GM23338 (cell line): ENCODE measurements at regions not wholly inside any gene's neighbourhood (a gene's known extent, or its start where the extent isn't known, plus 50 kb on each side); places are given as distances from the start of the nearest gene placed in this dataset.

Source experiments
- ATAC-seq: fragments of 200-7000 bp; cut with Tn5 transposase; 3 replicates; pipeline ENCODE4 v1.9.1; 2020
- DNase-seq: peaks from one replicate; pipeline ENCODE4 v3.0.0-alpha.2; 2015; ENCODE audit warnings: low spot score
- H2AFZ ChIP-seq: fragments of 200-600 bp; sonication (generic); 2 replicates; pipeline ENCODE4 v1.8.0; 2016; ENCODE audit warnings: antibody characterized with exemption, mild to moderate bottlenecking, moderate library complexity
- H3F3A ChIP-seq: fragments of 200-600 bp; sonication (generic); replicated peaks from 2 replicates; pipeline ENCODE4 v1.8.0; 2017; ENCODE audit warnings: antibody characterized with exemption, mixed run types, low read depth
- H3K27ac ChIP-seq: fragments of 200-600 bp; sonication (generic); 2 replicates; pipeline ENCODE4 v1.6.1; 2016; ENCODE audit warnings: low read depth
- H3K27me3 ChIP-seq: fragments of 200-600 bp; sonication (generic); 2 replicates; pipeline ENCODE4 v1.8.0; 2016; ENCODE audit warnings: mild to moderate bottlenecking, mixed run types, moderate library complexity; ENCODE audit not compliant: insufficient read depth
- H3K36me3 ChIP-seq: fragments of 200-600 bp; sonication (generic); 2 replicates; pipeline ENCODE4 v1.8.0; 2016; ENCODE audit warnings: mild to moderate bottlenecking; ENCODE audit not compliant: insufficient read depth
- H3K4me1 ChIP-seq: fragments of 200-600 bp; sonication (generic); 2 replicates; pipeline ENCODE4 v1.8.0; 2016; ENCODE audit warnings: mild to moderate bottlenecking, moderate library complexity; ENCODE audit not compliant: insufficient read depth
- H3K4me2 ChIP-seq: fragments of 200-600 bp; sonication (generic); 2 replicates; pipeline ENCODE4 v1.7.1; 2017; ENCODE audit warnings: mixed run types
- H3K4me3 ChIP-seq: fragments of 200-600 bp; sonication (generic); 2 replicates; pipeline ENCODE4 v1.6.1; 2016; ENCODE audit warnings: mixed run types
- H3K79me2 ChIP-seq: fragments of 200-600 bp; sonication (generic); replicated peaks from 2 replicates; pipeline ENCODE4 v1.8.0; 2017; ENCODE audit warnings: mild to moderate bottlenecking; ENCODE audit not compliant: insufficient read depth
- H3K9me2 ChIP-seq: fragments of 200-600 bp; sonication (generic); 2 replicates; pipeline ENCODE4 v1.8.0; 2017; ENCODE audit not compliant: insufficient read depth
- H4K20me1 ChIP-seq: fragments of 200-600 bp; sonication (generic); replicated peaks from 2 replicates; pipeline ENCODE4 v1.8.0; 2017; ENCODE audit warnings: mild to moderate bottlenecking; ENCODE audit not compliant: insufficient read depth
- H3K27ac Mint-ChIP-seq: 2 replicates; pipeline ENCODE4 v1.8.0; 2020; ENCODE audit warnings: inconsistent platforms, mild to moderate bottlenecking, moderate library complexity, mixed read lengths
- H3K27me3 Mint-ChIP-seq: 3 replicates; pipeline ENCODE4 v1.8.0; 2022; ENCODE audit warnings: low read depth, mild to moderate bottlenecking, moderate library complexity, mixed read lengths, inconsistent platforms; ENCODE audit not compliant: insufficient read depth, poor library complexity
- H3K36me3 Mint-ChIP-seq: 3 replicates; pipeline ENCODE4 v1.8.0; 2021; ENCODE audit warnings: low read depth, mild to moderate bottlenecking, inconsistent platforms, moderate library complexity, mixed read lengths
- H3K4me1 Mint-ChIP-seq: 3 replicates; pipeline ENCODE4 v1.8.0; 2020; ENCODE audit warnings: mild to moderate bottlenecking, inconsistent platforms, mixed read lengths
- H3K4me3 Mint-ChIP-seq: 3 replicates; pipeline ENCODE4 v1.8.0; 2021; ENCODE audit warnings: moderate library complexity, mild to moderate bottlenecking, inconsistent platforms, mixed read lengths
- H3K9me3 Mint-ChIP-seq: 3 replicates; pipeline ENCODE4 v1.8.0; 2020; ENCODE audit warnings: moderate library complexity, mild to moderate bottlenecking, inconsistent platforms, mixed read lengths
- CREB1 ChIP-seq: fragments of 250-450 bp; sonication (Bioruptor Pico); IDR thresholded peaks from 2 replicates; pipeline ENCODE4 v1.5.0; 2020; ENCODE audit warnings: low read depth, mild to moderate bottlenecking, moderate library complexity
- EZH2 ChIP-seq: fragments of 200-600 bp; sonication (generic); IDR thresholded peaks from one replicate; pipeline ENCODE4 v1.8.0; 2017; ENCODE audit warnings: antibody characterized with exemption, mild to moderate bottlenecking, low read depth; ENCODE audit not compliant: unreplicated experiment
- EZH2phosphoT487 ChIP-seq: fragments of 200-600 bp; sonication (generic); IDR thresholded peaks from one replicate; pipeline ENCODE4 v1.8.1; 2018; ENCODE audit warnings: antibody characterized with exemption; ENCODE audit not compliant: unreplicated experiment
- JUNB ChIP-seq: IDR thresholded peaks from one replicate; pipeline ENCODE4 v1.6.1; 2016; ENCODE audit warnings: antibody characterized with exemption; ENCODE audit not compliant: unreplicated experiment
- NANOG ChIP-seq: IDR thresholded peaks from 2 replicates; pipeline ENCODE4 v1.6.1; 2016; ENCODE audit warnings: antibody characterized with exemption, borderline replicate concordance
- POLR2AphosphoS5 ChIP-seq: IDR thresholded peaks from 2 replicates; pipeline ENCODE4 v1.6.1; 2016; ENCODE audit warnings: antibody characterized with exemption, low read depth
- STAT1 ChIP-seq: IDR thresholded peaks from one replicate; pipeline ENCODE4 v1.6.1; 2016; ENCODE audit warnings: antibody characterized with exemption; ENCODE audit not compliant: unreplicated experiment
- ZNF114 ChIP-seq: fragments of 250-450 bp; sonication (Bioruptor Pico); IDR thresholded peaks from 2 replicates; pipeline ENCODE4 v1.5.0; 2020; ENCODE audit warnings: mild to moderate bottlenecking, moderate library complexity
- ZNF331 ChIP-seq: fragments of 250-450 bp; sonication (Bioruptor Pico); IDR thresholded peaks from 2 replicates; pipeline ENCODE4 v1.5.0; 2020; ENCODE audit warnings: low read depth, mild to moderate bottlenecking, moderate library complexity
- TF ChIP-seq, protein P1 (sequence below), 2 experiments: fragments of 200-600 bp in 1 of 2; sonication (generic) in 1 of 2; conservative IDR thresholded peaks; 2 replicates each; pipeline versions ENCODE4 v1.5.1 to v1.6.1; 2016 to 2017; ENCODE audit warnings: antibody characterized with exemption in 2 of 2, low read depth in 2 of 2, mild to moderate bottlenecking in 2 of 2, moderate library complexity in 1 of 2
- TF ChIP-seq, protein P2 (sequence below): IDR thresholded peaks from 2 replicates; pipeline ENCODE4 v1.6.1; 2016; ENCODE audit warnings: antibody characterized with exemption
- TF ChIP-seq, protein P3 (sequence below): IDR thresholded peaks from one replicate; pipeline ENCODE4 v1.6.1; 2018; ENCODE audit warnings: antibody characterized with exemption; ENCODE audit not compliant: unreplicated experiment
- TF ChIP-seq, protein P4 (sequence below): fragments of 250-450 bp; sonication (Bioruptor Pico); IDR thresholded peaks from 2 replicates; pipeline ENCODE4 v1.5.0; 2020; ENCODE audit warnings: mild to moderate bottlenecking, moderate library complexity

DNA sequence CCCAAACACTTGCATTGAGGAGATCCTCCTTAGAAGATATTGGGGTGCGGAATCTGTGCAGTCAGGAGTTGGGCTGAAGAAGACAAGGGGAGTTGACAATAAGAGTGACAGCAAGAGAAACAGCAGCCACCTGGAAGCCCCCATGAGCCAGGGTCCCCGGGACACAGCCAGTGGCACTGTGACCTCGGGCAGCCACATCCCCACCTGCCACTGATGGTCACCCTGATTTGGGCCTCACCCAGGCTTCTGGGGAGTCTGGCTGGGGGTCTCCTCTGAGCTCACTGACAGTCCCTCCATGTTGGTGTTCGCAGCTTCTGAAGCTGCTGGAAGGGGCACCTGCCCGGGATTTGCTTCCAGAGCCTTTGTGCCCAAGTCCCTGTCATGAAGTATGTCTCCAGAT lies 123.5 kb downstream of the TTLL2 start:
- H3K4me1 ChIP-seq: peaks cover 20% of the 10 kb centered on the region
- DNase-seq (no peak), ATAC-seq (no peak)
- H3K9me2 ChIP-seq: peaks cover 10% of the 10 kb centered on the region
- no peak overlapping the region for H3K27ac ChIP-seq
- H3K27me3 ChIP-seq: no peaks in the 10 kb centered on the region
- H3F3A ChIP-seq: no peaks in the 10 kb centered on the region; the same call in 1 of the 2 replicates
- no peak overlapping the region for H2AFZ ChIP-seq
- peaks cover 6% of the 10 kb centered on the region for H3K27me3 Mint-ChIP-seq
- H3K4me3 ChIP-seq: no peak overlapping the region
- peaks cover 35% of the 10 kb centered on the region for H3K4me1 Mint-ChIP-seq
- H4K20me1 ChIP-seq: no peaks in the 10 kb centered on the region
- TF ChIP-seq EZH2phosphoT487 (no peak), JUNB (no peak), STAT1 (no peak), POLR2AphosphoS5 (no peak), NANOG (no peak), EZH2 (no peak), CREB1 (CRISPR knock-in tag) (no peak), ZNF114 (CRISPR knock-in tag) (no peak), ZNF331 (CRISPR knock-in tag) (no peak)
- TF ChIP-seq, protein P1, sequence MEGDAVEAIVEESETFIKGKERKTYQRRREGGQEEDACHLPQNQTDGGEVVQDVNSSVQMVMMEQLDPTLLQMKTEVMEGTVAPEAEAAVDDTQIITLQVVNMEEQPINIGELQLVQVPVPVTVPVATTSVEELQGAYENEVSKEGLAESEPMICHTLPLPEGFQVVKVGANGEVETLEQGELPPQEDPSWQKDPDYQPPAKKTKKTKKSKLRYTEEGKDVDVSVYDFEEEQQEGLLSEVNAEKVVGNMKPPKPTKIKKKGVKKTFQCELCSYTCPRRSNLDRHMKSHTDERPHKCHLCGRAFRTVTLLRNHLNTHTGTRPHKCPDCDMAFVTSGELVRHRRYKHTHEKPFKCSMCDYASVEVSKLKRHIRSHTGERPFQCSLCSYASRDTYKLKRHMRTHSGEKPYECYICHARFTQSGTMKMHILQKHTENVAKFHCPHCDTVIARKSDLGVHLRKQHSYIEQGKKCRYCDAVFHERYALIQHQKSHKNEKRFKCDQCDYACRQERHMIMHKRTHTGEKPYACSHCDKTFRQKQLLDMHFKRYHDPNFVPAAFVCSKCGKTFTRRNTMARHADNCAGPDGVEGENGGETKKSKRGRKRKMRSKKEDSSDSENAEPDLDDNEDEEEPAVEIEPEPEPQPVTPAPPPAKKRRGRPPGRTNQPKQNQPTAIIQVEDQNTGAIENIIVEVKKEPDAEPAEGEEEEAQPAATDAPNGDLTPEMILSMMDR (conservative IDR thresholded peaks at IDR 0.05; ENCODE audit: low read depth in 2 of 2): no peak
- TF ChIP-seq, protein P2, sequence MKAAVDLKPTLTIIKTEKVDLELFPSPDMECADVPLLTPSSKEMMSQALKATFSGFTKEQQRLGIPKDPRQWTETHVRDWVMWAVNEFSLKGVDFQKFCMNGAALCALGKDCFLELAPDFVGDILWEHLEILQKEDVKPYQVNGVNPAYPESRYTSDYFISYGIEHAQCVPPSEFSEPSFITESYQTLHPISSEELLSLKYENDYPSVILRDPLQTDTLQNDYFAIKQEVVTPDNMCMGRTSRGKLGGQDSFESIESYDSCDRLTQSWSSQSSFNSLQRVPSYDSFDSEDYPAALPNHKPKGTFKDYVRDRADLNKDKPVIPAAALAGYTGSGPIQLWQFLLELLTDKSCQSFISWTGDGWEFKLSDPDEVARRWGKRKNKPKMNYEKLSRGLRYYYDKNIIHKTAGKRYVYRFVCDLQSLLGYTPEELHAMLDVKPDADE: no peak
- TF ChIP-seq, protein P3, sequence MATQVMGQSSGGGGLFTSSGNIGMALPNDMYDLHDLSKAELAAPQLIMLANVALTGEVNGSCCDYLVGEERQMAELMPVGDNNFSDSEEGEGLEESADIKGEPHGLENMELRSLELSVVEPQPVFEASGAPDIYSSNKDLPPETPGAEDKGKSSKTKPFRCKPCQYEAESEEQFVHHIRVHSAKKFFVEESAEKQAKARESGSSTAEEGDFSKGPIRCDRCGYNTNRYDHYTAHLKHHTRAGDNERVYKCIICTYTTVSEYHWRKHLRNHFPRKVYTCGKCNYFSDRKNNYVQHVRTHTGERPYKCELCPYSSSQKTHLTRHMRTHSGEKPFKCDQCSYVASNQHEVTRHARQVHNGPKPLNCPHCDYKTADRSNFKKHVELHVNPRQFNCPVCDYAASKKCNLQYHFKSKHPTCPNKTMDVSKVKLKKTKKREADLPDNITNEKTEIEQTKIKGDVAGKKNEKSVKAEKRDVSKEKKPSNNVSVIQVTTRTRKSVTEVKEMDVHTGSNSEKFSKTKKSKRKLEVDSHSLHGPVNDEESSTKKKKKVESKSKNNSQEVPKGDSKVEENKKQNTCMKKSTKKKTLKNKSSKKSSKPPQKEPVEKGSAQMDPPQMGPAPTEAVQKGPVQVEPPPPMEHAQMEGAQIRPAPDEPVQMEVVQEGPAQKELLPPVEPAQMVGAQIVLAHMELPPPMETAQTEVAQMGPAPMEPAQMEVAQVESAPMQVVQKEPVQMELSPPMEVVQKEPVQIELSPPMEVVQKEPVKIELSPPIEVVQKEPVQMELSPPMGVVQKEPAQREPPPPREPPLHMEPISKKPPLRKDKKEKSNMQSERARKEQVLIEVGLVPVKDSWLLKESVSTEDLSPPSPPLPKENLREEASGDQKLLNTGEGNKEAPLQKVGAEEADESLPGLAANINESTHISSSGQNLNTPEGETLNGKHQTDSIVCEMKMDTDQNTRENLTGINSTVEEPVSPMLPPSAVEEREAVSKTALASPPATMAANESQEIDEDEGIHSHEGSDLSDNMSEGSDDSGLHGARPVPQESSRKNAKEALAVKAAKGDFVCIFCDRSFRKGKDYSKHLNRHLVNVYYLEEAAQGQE: no peak
- TF ChIP-seq, protein P4, sequence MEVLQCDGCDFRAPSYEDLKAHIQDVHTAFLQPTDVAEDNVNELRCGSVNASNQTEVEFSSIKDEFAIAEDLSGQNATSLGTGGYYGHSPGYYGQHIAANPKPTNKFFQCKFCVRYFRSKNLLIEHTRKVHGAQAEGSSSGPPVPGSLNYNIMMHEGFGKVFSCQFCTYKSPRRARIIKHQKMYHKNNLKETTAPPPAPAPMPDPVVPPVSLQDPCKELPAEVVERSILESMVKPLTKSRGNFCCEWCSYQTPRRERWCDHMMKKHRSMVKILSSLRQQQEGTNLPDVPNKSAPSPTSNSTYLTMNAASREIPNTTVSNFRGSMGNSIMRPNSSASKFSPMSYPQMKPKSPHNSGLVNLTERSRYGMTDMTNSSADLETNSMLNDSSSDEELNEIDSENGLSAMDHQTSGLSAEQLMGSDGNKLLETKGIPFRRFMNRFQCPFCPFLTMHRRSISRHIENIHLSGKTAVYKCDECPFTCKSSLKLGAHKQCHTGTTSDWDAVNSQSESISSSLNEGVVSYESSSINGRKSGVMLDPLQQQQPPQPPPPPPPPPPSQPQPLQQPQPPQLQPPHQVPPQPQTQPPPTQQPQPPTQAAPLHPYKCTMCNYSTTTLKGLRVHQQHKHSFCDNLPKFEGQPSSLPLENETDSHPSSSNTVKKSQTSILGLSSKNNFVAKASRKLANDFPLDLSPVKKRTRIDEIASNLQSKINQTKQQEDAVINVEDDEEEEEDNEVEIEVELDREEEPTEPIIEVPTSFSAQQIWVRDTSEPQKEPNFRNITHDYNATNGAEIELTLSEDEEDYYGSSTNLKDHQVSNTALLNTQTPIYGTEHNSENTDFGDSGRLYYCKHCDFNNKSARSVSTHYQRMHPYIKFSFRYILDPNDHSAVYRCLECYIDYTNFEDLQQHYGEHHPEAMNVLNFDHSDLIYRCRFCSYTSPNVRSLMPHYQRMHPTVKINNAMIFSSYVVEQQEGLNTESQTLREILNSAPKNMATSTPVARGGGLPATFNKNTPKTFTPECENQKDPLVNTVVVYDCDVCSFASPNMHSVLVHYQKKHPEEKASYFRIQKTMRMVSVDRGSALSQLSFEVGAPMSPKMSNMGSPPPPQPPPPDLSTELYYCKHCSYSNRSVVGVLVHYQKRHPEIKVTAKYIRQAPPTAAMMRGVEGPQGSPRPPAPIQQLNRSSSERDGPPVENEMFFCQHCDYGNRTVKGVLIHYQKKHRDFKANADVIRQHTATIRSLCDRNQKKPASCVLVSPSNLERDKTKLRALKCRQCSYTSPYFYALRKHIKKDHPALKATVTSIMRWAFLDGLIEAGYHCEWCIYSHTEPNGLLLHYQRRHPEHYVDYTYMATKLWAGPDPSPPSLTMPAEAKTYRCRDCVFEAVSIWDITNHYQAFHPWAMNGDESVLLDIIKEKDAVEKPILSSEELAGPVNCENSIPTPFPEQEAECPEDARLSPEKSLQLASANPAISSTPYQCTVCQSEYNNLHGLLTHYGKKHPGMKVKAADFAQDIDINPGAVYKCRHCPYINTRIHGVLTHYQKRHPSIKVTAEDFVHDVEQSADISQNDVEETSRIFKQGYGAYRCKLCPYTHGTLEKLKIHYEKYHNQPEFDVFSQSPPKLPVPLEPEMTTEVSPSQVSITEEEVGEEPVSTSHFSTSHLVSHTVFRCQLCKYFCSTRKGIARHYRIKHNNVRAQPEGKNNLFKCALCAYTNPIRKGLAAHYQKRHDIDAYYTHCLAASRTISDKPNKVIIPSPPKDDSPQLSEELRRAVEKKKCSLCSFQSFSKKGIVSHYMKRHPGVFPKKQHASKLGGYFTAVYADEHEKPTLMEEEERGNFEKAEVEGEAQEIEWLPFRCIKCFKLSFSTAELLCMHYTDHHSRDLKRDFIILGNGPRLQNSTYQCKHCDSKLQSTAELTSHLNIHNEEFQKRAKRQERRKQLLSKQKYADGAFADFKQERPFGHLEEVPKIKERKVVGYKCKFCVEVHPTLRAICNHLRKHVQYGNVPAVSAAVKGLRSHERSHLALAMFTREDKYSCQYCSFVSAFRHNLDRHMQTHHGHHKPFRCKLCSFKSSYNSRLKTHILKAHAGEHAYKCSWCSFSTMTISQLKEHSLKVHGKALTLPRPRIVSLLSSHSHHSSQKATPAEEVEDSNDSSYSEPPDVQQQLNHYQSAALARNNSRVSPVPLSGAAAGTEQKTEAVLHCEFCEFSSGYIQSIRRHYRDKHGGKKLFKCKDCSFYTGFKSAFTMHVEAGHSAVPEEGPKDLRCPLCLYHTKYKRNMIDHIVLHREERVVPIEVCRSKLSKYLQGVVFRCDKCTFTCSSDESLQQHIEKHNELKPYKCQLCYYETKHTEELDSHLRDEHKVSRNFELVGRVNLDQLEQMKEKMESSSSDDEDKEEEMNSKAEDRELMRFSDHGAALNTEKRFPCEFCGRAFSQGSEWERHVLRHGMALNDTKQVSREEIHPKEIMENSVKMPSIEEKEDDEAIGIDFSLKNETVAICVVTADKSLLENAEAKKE: no peak
- no peak overlapping the region for H3K4me3 Mint-ChIP-seq
- no peaks in the 10 kb centered on the region for H3K79me2 ChIP-seq
- H3K36me3 Mint-ChIP-seq: no peaks in the 10 kb centered on the region; the same call in 2 of the 3 replicates
- no peak overlapping the region for H3K27ac Mint-ChIP-seq
- H3K36me3 ChIP-seq: no peaks in the 10 kb centered on the region
- no peaks in the 10 kb centered on the region for H3K9me3 Mint-ChIP-seq
- H3K4me2 ChIP-seq: no peak overlapping the region
